ENCODE measurements at regions not wholly inside any gene's neighbourhood (a gene's known extent, or its start where the extent isn't known, plus 50 kb on each side); places are given as distances from the start of the nearest gene placed in this dataset.

DNA sequence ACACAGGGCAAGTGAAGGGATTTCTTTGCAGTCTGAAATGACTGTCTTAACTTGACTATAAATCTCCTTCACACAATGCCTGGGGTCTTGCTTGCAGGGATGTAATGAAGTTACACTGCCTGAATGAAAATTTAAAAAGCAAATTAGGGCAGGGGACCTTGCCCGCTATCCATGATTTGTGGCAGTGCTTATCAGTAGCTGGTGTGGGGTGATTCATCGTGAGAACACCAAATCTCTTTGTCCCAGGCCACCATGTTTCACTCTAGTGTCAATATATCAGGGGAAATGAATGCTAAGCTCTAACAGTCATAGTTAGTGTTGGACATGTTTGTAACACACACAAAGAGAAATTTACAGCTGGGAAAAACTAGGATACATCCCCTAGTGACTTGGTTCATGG lies 713.7 kb upstream of the EPHA7 start:
- TF ChIP-seq, protein P1, sequence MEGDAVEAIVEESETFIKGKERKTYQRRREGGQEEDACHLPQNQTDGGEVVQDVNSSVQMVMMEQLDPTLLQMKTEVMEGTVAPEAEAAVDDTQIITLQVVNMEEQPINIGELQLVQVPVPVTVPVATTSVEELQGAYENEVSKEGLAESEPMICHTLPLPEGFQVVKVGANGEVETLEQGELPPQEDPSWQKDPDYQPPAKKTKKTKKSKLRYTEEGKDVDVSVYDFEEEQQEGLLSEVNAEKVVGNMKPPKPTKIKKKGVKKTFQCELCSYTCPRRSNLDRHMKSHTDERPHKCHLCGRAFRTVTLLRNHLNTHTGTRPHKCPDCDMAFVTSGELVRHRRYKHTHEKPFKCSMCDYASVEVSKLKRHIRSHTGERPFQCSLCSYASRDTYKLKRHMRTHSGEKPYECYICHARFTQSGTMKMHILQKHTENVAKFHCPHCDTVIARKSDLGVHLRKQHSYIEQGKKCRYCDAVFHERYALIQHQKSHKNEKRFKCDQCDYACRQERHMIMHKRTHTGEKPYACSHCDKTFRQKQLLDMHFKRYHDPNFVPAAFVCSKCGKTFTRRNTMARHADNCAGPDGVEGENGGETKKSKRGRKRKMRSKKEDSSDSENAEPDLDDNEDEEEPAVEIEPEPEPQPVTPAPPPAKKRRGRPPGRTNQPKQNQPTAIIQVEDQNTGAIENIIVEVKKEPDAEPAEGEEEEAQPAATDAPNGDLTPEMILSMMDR (IDR thresholded peaks at IDR 0.05; ENCODE audit: insufficient read depth, missing control alignments), result no peak
- DNase-seq (ENCODE audit: insufficient read length, low spot score), result no peak
- no peak for FAIRE-seq

DNA sequence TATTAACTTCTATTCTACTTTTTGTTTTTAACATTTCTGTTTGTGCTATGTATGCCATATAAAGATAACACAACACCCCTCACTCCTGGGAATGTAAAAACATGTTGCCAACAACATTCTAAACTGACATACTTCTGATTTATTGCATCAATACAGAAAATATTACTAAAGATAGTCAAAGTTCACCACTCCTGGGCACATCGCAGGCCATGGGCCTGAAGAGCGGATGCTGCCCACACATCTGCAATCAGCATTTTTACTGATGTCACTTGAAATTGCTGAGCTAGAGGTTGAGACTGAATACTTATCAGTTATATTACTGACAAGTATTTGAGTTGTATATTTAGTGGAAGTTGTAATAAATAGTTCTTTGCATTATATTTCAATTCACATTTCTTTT lies 711.9 kb upstream of the EPHA7 start:
- FAIRE-seq, result peak; percentile 6
- DNase-seq (ENCODE audit: insufficient read length, low spot score), result no peak
- TF ChIP-seq, protein P1 (IDR thresholded peaks at IDR 0.05; ENCODE audit: insufficient read depth, missing control alignments), result no peak

DNA sequence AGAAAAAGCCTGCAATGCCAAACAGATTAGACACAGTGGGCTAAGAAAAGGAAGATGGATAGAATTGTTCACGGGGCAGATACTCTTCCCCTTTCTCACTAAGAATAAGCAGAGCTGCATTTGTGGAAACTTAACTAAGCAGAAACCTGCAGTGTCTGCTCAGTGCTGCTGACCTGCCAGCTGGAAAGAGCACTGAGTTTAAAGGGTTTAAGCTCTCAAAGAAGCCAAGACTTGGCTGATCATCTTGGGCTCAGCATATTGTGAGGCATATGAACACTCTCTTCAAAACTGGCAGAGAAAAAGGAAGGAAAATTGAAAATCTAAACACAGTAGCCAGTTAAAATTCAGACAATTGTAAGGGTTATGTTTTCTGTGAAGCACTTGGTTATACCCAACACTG lies 711.1 kb upstream of the EPHA7 start:
- TF ChIP-seq, protein P1 (IDR thresholded peaks at IDR 0.05; ENCODE audit: insufficient read depth, missing control alignments), result no peak
- FAIRE-seq, result no peak
- DNase-seq (ENCODE audit: insufficient read length, low spot score), result no peak

DNA sequence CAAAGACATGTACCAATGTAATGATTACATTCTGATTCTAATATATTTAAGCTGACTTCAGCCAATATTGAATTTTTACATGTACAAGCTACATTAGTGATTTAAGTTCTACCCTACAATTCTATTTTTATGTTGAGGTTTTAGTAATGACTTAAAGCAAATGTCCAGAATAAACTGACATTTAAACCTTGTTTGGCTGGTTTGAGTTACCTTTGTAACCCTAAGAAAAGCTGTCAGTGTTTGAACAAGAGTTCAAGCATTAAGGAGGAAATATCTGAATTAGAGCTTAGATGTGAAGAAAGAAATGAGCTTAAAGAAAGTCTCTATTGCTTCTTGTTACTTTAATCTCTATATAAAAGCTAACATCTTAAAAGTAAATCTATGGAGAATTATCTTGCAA lies 710.6 kb upstream of the EPHA7 start:
- FAIRE-seq (no peak), DNase-seq (ENCODE audit: insufficient read length, low spot score) (no peak)
- TF ChIP-seq, protein P1 (IDR thresholded peaks at IDR 0.05; ENCODE audit: insufficient read depth, missing control alignments), result no peak

DNA sequence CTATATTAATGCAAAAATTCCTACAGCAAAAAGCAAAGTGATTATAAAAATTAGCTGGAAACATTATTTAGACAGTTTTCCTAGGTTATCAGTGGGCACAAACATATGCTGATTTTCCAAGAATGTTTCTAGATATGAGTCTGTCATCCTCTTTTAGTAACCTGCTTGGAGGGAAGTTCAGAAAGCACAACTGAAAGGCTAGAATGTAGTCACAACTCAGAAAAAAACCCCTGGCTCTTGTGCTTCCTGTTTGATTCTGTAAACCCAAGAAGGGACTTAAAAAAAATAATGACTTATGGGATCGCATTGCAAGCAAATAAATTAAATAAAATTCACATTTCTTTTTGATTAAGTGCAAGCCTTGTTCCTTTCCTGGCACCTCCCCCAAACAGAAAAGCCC lies 708.4 kb upstream of the EPHA7 start:
- DNase-seq (ENCODE audit: insufficient read length, low spot score) (no peak), FAIRE-seq (no peak)
- TF ChIP-seq, protein P1 (IDR thresholded peaks at IDR 0.05; ENCODE audit: insufficient read depth, missing control alignments), result no peak

DNA sequence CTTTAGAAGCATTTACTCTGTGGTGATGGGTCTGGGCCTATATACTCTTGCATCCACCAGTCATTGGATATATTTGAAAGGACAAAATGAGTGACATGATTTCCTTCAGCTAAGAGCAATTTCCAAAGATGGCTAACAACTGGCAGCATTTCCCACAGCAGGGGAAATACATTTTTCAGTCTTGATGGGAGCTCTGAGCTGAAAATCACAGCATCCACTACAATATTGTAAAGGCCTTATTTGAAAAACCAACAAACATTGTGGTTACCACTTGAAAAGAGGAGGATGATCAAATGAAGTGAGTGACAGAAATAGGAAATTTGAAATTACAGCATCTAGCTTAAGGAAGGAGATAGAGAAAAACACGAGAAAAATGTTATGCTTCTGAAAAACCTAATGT lies 705.0 kb upstream of the EPHA7 start:
- no peak for FAIRE-seq
- no peak for DNase-seq (ENCODE audit: insufficient read length, low spot score)
- TF ChIP-seq, protein P1 (IDR thresholded peaks at IDR 0.05; ENCODE audit: insufficient read depth, missing control alignments), result no peak

DNA sequence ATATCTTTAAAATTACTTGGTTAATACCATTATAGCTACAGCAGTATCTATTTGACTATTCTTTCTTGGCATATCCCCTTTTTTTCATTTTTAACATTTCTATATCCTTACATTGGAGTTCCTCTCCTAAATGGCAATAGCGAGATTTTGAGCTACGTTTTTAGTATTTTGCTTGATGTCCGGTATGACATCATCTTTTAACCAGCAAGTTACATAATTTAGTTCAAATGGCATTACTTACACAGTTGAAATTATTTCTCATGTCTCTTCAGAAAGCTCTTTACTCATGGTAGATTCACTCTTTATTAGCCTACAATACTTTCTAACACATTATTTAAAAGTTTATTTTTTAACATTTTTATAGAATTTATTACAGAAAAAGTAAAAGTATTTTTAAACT lies 701.7 kb upstream of the EPHA7 start:
- FAIRE-seq (no peak), DNase-seq (ENCODE audit: insufficient read length, low spot score) (no peak)
- TF ChIP-seq, protein P1 (IDR thresholded peaks at IDR 0.05; ENCODE audit: insufficient read depth, missing control alignments), result no peak

Data from D721Med (cell line).